ENCODE measurements at regions not wholly inside any gene's neighbourhood (a gene's known extent, or its start where the extent isn't known, plus 50 kb on each side); places are given as distances from the start of the nearest gene placed in this dataset.

- no peak for TF ChIP-seq ZNF747 (tag by site-specific recombination; IDR thresholded peaks at IDR 0.05)
- TF ChIP-seq, protein P1, sequence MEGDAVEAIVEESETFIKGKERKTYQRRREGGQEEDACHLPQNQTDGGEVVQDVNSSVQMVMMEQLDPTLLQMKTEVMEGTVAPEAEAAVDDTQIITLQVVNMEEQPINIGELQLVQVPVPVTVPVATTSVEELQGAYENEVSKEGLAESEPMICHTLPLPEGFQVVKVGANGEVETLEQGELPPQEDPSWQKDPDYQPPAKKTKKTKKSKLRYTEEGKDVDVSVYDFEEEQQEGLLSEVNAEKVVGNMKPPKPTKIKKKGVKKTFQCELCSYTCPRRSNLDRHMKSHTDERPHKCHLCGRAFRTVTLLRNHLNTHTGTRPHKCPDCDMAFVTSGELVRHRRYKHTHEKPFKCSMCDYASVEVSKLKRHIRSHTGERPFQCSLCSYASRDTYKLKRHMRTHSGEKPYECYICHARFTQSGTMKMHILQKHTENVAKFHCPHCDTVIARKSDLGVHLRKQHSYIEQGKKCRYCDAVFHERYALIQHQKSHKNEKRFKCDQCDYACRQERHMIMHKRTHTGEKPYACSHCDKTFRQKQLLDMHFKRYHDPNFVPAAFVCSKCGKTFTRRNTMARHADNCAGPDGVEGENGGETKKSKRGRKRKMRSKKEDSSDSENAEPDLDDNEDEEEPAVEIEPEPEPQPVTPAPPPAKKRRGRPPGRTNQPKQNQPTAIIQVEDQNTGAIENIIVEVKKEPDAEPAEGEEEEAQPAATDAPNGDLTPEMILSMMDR (tag by site-specific recombination; IDR thresholded peaks at IDR 0.05): no peak
Observed at GRCh38 chr2:146209842-146210275, 1635.0 kb upstream of the ACVR2A start.

All from HEK293 (cell line).